A673 (cell line): ENCODE measurements at regions not wholly inside any gene's neighbourhood (a gene's known extent, or its start where the extent isn't known, plus 50 kb on each side); places are given as distances from the start of the nearest gene placed in this dataset.

Experiments used
- EZH2 ChIP-seq: fragments of 200-600 bp; sonication (generic); IDR thresholded peaks from 2 replicates; pipeline ENCODE4 v1.6.1; 2017; ENCODE audit warnings: borderline replicate concordance, low read depth, mild to moderate bottlenecking, mixed read lengths, antibody characterized with exemption, low read length; ENCODE audit not compliant: poor library complexity, severe bottlenecking
- TF ChIP-seq, protein P1 (sequence below): fragments of 300-800, 200-600 bp; sonication (generic); conservative IDR thresholded peaks from 2 replicates; pipeline ENCODE4 v1.5.1; 2017; ENCODE audit warnings: low read depth, mild to moderate bottlenecking, antibody characterized with exemption, low read length, moderate library complexity, mixed read lengths

GRCh38 chr5:89036166-89036565 lies 153.2 kb upstream of the MEF2C start:
- TF ChIP-seq, protein P1, sequence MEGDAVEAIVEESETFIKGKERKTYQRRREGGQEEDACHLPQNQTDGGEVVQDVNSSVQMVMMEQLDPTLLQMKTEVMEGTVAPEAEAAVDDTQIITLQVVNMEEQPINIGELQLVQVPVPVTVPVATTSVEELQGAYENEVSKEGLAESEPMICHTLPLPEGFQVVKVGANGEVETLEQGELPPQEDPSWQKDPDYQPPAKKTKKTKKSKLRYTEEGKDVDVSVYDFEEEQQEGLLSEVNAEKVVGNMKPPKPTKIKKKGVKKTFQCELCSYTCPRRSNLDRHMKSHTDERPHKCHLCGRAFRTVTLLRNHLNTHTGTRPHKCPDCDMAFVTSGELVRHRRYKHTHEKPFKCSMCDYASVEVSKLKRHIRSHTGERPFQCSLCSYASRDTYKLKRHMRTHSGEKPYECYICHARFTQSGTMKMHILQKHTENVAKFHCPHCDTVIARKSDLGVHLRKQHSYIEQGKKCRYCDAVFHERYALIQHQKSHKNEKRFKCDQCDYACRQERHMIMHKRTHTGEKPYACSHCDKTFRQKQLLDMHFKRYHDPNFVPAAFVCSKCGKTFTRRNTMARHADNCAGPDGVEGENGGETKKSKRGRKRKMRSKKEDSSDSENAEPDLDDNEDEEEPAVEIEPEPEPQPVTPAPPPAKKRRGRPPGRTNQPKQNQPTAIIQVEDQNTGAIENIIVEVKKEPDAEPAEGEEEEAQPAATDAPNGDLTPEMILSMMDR, result no peak
- TF ChIP-seq EZH2, result no peak
